HEK293 (cell line): ENCODE measurements at regions not wholly inside any gene's neighbourhood (a gene's known extent, or its start where the extent isn't known, plus 50 kb on each side); places are given as distances from the start of the nearest gene placed in this dataset.

ENCODE experiments used
- CTCF ChIA-PET: fragments of 350-600 bp; formaldehyde crosslinking; extraction: SDS; loops from one replicate; lab custom pipeline; 2021; ENCODE audit warnings: antibody characterized with exemption; lab: Yijun Ruan, JAX
- POLR2A ChIA-PET: fragments of 300-600 bp; formaldehyde crosslinking; extraction: SDS; loops from one replicate; lab custom pipeline; 2020; ENCODE audit warnings: antibody characterized with exemption, inconsistent platforms; lab: Yijun Ruan, JAX
- H3K27ac ChIP-seq: fragments of 200-500 bp; sonication (Bioruptor generic); 2 replicates; pipeline ENCODE4 v1.5.1; 2014; ENCODE audit warnings: low read depth, low read length, control low read depth, inconsistent platforms; ENCODE audit errors: extremely low read depth
- H3K36me3 ChIP-seq, 2 experiments: fragments of 200-500 bp in 1 of 2; sonication (Bioruptor generic) in 1 of 2; 1 replicate in 1 of 2; 2 replicates in 1 of 2; pipeline ENCODE4 v1.5.1; 2014 to 2017; ENCODE audit warnings: inconsistent platforms in 2 of 2, low read length in 2 of 2; ENCODE audit not compliant: control insufficient read depth in 2 of 2, insufficient read depth in 1 of 2
- H3K4me1 ChIP-seq: fragments of 200-500 bp; sonication (Bioruptor generic); 2 replicates; pipeline ENCODE4 v1.5.1; 2014; ENCODE audit warnings: mild to moderate bottlenecking, low read length, inconsistent platforms; ENCODE audit not compliant: control insufficient read depth, insufficient read depth
- H3K4me3 ChIP-seq: 2 replicates; pipeline ENCODE4 v1.5.1; 2011; ENCODE audit warnings: low read depth, mild to moderate bottlenecking, control low read depth, low read length, moderate library complexity
- H3K9me3 ChIP-seq: fragments of 200-500 bp; sonication (Bioruptor generic); 2 replicates; pipeline ENCODE4 v1.5.1; 2014; ENCODE audit warnings: low read depth, low read length, inconsistent platforms; ENCODE audit not compliant: control insufficient read depth, insufficient read depth
- GLI4 ChIP-seq: fragments of 450-650 bp; formaldehyde crosslinking; IDR thresholded peaks from 2 replicates; pipeline ENCODE4 v1.5.1; 2016; ENCODE audit warnings: missing biosample characterization, missing genetic modification characterization
- GLIS1 ChIP-seq: fragments of 450-650 bp; formaldehyde crosslinking; IDR thresholded peaks from 2 replicates; pipeline ENCODE4 v1.5.1; 2016; ENCODE audit warnings: missing biosample characterization, missing genetic modification characterization
- KLF8 ChIP-seq: fragments of 450-650 bp; formaldehyde crosslinking; IDR thresholded peaks from 2 replicates; pipeline ENCODE4 v1.5.1; 2016; ENCODE audit warnings: missing biosample characterization, missing genetic modification characterization
- OSR2 ChIP-seq: fragments of 450-650 bp; formaldehyde crosslinking; IDR thresholded peaks from 2 replicates; pipeline ENCODE4 v1.5.1; 2016; ENCODE audit warnings: missing biosample characterization, missing genetic modification characterization
- SCRT1 ChIP-seq: fragments of 450-650 bp; formaldehyde crosslinking; IDR thresholded peaks from 2 replicates; pipeline ENCODE4 v1.5.1; 2016; ENCODE audit warnings: missing biosample characterization, missing genetic modification characterization, borderline replicate concordance
- TRIM28 ChIP-seq: IDR thresholded peaks from 2 replicates; pipeline ENCODE4 v1.6.1; 2011; ENCODE audit warnings: low read length, control low read depth, borderline replicate concordance
- ZNF16 ChIP-seq: fragments of 450-650 bp; formaldehyde crosslinking; IDR thresholded peaks from 2 replicates; pipeline ENCODE4 v1.5.1; 2016; ENCODE audit warnings: low read depth, missing biosample characterization, missing genetic modification characterization
- ZNF184 ChIP-seq: fragments of 450-650 bp; IDR thresholded peaks from 2 replicates; pipeline ENCODE4 v1.5.1; 2018; ENCODE audit warnings: missing biosample characterization, mild to moderate bottlenecking, missing genetic modification characterization
- ZNF266 ChIP-seq: fragments of 450-650 bp; formaldehyde crosslinking; IDR thresholded peaks from 2 replicates; pipeline ENCODE4 v1.5.1; 2016; ENCODE audit warnings: missing biosample characterization, missing genetic modification characterization, low read depth
- ZNF394 ChIP-seq: fragments of 450-650 bp; formaldehyde crosslinking; IDR thresholded peaks from 2 replicates; pipeline ENCODE4 v1.5.1; 2016; ENCODE audit warnings: missing biosample characterization, missing genetic modification characterization, mild to moderate bottlenecking, moderate library complexity, borderline replicate concordance
- ZNF404 ChIP-seq: fragments of 450-650 bp; formaldehyde crosslinking; IDR thresholded peaks from 2 replicates; pipeline ENCODE4 v1.5.1; 2017; ENCODE audit warnings: missing biosample characterization, missing genetic modification characterization
- ZNF433 ChIP-seq: fragments of 450-650 bp; formaldehyde crosslinking; IDR thresholded peaks from 2 replicates; pipeline ENCODE4 v1.5.1; 2016; ENCODE audit warnings: missing biosample characterization, missing genetic modification characterization, low read depth
- ZNF596 ChIP-seq: fragments of 450-650 bp; IDR thresholded peaks from 2 replicates; pipeline ENCODE4 v1.5.0; 2018; ENCODE audit warnings: missing biosample characterization, mild to moderate bottlenecking, missing genetic modification characterization, moderate library complexity
- ZNF830 ChIP-seq: fragments of 450-650 bp; IDR thresholded peaks from 2 replicates; pipeline ENCODE4 v1.5.0; 2018; ENCODE audit warnings: missing biosample characterization, missing genetic modification characterization, low read depth, mild to moderate bottlenecking, moderate library complexity
- ZSCAN23 ChIP-seq: fragments of 450-650 bp; formaldehyde crosslinking; IDR thresholded peaks from 2 replicates; pipeline ENCODE4 v1.5.1; 2016; ENCODE audit warnings: missing biosample characterization, missing genetic modification characterization
- TF ChIP-seq, protein P1 (sequence below): fragments of 450-650 bp; formaldehyde crosslinking; IDR thresholded peaks from 2 replicates; pipeline ENCODE4 v1.5.1; 2016; ENCODE audit warnings: missing biosample characterization, missing genetic modification characterization
- TF ChIP-seq, protein P2 (sequence below): fragments of 450-650 bp; formaldehyde crosslinking; IDR thresholded peaks from 2 replicates; pipeline ENCODE4 v1.5.1; 2017; ENCODE audit warnings: missing biosample characterization, missing genetic modification characterization
- TF ChIP-seq, protein P3 (sequence below): fragments of 450-650 bp; formaldehyde crosslinking; IDR thresholded peaks from 2 replicates; pipeline ENCODE4 v1.5.1; 2016; ENCODE audit warnings: missing biosample characterization, missing genetic modification characterization
- TF ChIP-seq, protein P4 (sequence below): fragments of 450-650 bp; formaldehyde crosslinking; conservative IDR thresholded peaks from 2 replicates; pipeline ENCODE4 v1.5.1; 2016; ENCODE audit warnings: low read depth, missing biosample characterization, missing genetic modification characterization

DNA sequence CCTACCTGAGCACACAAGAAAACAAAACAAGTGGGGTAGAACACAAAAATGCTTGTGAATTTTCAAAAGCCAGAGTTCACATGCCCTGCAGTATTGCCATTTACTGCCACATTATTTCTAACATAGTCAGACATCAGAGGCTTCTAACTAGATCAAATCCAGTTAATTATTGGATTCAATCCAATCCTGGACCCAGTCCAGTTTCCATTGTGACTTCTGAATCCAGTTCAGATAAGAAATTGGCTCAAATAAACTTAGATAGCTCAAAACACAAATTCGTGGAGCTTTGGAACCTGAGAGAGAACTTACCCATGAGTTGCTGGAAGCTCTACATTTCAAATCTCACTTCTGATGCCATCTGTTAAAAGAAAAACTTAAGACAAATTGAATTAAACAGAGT is 85.2 kb upstream of the ANKEF1 start:
- POLR2A ChIA-PET: no interaction called here
- H3K36me3 ChIP-seq: no peaks in the 10 kb centered on the region
- CTCF ChIA-PET: interaction anchor here (0.7 to 1.6 kb wide), 3 partner anchors 37 to 984 kb away, joined by 3 to 9 read pairs (median 4); no protein-coding TSS in a partner anchor
- H3K4me3 ChIP-seq: no peak overlapping the region
- TF ChIP-seq GLIS1 (tag by site-specific recombination) (no peak), OSR2 (tag by site-specific recombination) (no peak), ZNF404 (tag by site-specific recombination) (no peak), ZSCAN23 (tag by site-specific recombination) (no peak), TRIM28 (no peak), ZNF596 (tag by site-specific recombination) (no peak), ZNF266 (tag by site-specific recombination) (no peak)
- TF ChIP-seq, protein P1, sequence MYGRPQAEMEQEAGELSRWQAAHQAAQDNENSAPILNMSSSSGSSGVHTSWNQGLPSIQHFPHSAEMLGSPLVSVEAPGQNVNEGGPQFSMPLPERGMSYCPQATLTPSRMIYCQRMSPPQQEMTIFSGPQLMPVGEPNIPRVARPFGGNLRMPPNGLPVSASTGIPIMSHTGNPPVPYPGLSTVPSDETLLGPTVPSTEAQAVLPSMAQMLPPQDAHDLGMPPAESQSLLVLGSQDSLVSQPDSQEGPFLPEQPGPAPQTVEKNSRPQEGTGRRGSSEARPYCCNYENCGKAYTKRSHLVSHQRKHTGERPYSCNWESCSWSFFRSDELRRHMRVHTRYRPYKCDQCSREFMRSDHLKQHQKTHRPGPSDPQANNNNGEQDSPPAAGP (tag by site-specific recombination): no peak
- H3K9me3 ChIP-seq: no peaks in the 10 kb centered on the region
- no peak overlapping the region for H3K27ac ChIP-seq
- H3K4me1 ChIP-seq: no peaks in the 10 kb centered on the region

DNA sequence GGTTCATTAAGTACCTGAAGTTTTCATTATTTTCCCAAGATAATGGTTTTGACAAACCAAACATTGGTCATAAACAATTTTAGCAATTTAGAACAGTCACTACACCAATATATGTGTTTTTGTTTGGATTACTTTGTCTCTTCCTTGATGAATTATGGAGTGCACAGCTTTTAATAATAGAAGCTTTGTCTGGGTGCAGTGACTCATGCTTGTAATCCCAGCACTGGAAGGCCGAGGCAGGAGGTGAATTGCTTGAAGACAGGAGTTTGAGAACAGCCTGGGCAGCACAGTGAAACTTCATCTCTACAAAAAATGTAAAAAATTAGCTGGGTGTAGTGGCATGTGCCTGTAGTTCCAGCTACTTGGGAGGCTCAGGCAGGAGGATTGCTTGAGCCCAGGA is 89.4 kb upstream of the ANKEF1 start:
- POLR2A ChIA-PET: no interaction called here
- H3K27ac ChIP-seq: no peak overlapping the region
- H3K4me1 ChIP-seq: no peaks in the 10 kb centered on the region
- H3K36me3 ChIP-seq: no peaks in the 10 kb centered on the region
- no peak overlapping the region for H3K4me3 ChIP-seq
- CTCF ChIA-PET: interaction anchor here (0.6 to 1.4 kb wide), 5 partner anchors 15 to 328 kb away, joined by 3 to 4 read pairs (median 3); no protein-coding TSS in a partner anchor
- H3K9me3 ChIP-seq: no peaks in the 10 kb centered on the region
- TF ChIP-seq, protein P2, sequence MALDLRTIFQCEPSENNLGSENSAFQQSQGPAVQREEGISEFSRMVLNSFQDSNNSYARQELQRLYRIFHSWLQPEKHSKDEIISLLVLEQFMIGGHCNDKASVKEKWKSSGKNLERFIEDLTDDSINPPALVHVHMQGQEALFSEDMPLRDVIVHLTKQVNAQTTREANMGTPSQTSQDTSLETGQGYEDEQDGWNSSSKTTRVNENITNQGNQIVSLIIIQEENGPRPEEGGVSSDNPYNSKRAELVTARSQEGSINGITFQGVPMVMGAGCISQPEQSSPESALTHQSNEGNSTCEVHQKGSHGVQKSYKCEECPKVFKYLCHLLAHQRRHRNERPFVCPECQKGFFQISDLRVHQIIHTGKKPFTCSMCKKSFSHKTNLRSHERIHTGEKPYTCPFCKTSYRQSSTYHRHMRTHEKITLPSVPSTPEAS: no peak
- TF ChIP-seq ZNF830 (tag by site-specific recombination): no peak
- TF ChIP-seq ZNF16 (tag by site-specific recombination): no peak
- TF ChIP-seq, protein P3, sequence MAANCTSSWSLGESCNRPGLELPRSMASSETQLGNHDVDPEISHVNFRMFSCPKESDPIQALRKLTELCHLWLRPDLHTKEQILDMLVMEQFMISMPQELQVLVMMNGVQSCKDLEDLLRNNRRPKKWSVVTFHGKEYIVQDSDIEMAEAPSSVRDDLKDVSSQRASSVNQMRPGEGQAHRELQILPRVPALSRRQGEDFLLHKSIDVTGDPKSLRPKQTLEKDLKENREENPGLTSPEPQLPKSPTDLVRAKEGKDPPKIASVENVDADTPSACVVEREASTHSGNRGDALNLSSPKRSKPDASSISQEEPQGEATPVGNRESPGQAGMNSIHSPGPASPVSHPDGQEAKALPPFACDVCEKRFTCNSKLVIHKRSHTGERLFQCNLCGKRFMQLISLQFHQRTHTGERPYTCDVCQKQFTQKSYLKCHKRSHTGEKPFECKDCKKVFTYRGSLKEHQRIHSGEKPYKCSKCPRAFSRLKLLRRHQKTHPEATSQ (tag by site-specific recombination): no peak
- no peak for TF ChIP-seq SCRT1 (tag by site-specific recombination)
- TF ChIP-seq KLF8 (tag by site-specific recombination): no peak
- TF ChIP-seq, protein P4, sequence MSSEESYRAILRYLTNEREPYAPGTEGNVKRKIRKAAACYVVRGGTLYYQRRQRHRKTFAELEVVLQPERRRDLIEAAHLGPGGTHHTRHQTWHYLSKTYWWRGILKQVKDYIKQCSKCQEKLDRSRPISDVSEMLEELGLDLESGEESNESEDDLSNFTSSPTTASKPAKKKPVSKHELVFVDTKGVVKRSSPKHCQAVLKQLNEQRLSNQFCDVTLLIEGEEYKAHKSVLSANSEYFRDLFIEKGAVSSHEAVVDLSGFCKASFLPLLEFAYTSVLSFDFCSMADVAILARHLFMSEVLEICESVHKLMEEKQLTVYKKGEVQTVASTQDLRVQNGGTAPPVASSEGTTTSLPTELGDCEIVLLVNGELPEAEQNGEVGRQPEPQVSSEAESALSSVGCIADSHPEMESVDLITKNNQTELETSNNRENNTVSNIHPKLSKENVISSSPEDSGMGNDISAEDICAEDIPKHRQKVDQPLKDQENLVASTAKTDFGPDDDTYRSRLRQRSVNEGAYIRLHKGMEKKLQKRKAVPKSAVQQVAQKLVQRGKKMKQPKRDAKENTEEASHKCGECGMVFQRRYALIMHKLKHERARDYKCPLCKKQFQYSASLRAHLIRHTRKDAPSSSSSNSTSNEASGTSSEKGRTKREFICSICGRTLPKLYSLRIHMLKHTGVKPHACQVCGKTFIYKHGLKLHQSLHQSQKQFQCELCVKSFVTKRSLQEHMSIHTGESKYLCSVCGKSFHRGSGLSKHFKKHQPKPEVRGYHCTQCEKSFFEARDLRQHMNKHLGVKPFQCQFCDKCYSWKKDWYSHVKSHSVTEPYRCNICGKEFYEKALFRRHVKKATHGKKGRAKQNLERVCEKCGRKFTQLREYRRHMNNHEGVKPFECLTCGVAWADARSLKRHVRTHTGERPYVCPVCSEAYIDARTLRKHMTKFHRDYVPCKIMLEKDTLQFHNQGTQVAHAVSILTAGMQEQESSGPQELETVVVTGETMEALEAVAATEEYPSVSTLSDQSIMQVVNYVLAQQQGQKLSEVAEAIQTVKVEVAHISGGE: no peak

DNA sequence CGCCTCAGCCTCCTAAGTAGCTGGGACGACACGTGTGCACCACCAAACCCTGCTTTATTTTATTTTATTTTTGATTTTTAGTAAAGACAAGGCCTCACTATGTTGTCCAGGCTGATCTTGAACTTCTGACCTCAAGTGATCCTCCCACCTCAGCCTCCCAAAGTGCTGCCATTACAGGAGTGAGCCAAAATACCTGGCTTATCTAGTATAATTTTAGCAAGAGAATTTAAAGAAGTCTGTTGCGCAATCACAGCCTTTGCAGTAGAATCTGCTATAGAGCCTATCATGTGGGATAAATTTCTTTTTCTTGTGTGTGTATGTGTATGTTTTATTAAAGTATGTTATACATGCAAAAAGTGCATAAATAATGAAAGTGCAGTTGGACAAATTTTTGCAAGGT is 92.1 kb upstream of the ANKEF1 start:
- POLR2A ChIA-PET: no interaction called here
- H3K36me3 ChIP-seq: no peaks in the 10 kb centered on the region
- no peak overlapping the region for H3K27ac ChIP-seq
- H3K4me3 ChIP-seq: no peak overlapping the region
- CTCF ChIA-PET: no interaction called here
- H3K4me1 ChIP-seq: no peaks in the 10 kb centered on the region
- H3K9me3 ChIP-seq: no peaks in the 10 kb centered on the region
- no peak for TF ChIP-seq OSR2 (tag by site-specific recombination)
- TF ChIP-seq GLI4 (tag by site-specific recombination): no peak
- no peak for TF ChIP-seq ZNF184 (tag by site-specific recombination)
- TF ChIP-seq TRIM28: no peak
- TF ChIP-seq ZNF433 (tag by site-specific recombination): no peak
- no peak for TF ChIP-seq ZNF394
- no peak for TF ChIP-seq ZNF830 (tag by site-specific recombination)
